Stomach (tissue), 8 donors: ENCODE measurements at regions not wholly inside any gene's neighbourhood (a gene's known extent, or its start where the extent isn't known, plus 50 kb on each side); places are given as distances from the start of the nearest gene placed in this dataset.

Experiments used
- DNase-seq, 2 donors: peaks; one replicate each; pipeline versions ENCODE4 v3.0.0 to v3.0.0-alpha.2; 2013 to 2019
- H3K27ac ChIP-seq, 5 donors: fragments of 200-600 bp in 4 of 5; sonication (generic) in 4 of 5; one replicate each; pipeline ENCODE4 v1.5.1; 2013 to 2019; ENCODE audit warnings: mild to moderate bottlenecking in 1 of 5, moderate library complexity in 1 of 5
- H3K27me3 ChIP-seq, 3 donors: fragments of 200-600 bp; sonication (generic); one replicate each; pipeline ENCODE4 v1.5.1; 2017 to 2019; ENCODE audit warnings: mixed run types in 1 of 3
- H3K36me3 ChIP-seq, 4 donors: fragments of 200-600 bp; sonication (generic); 1 replicate in 3 of 4; 2 replicates in 1 of 4; pipeline ENCODE4 v1.5.1; 2016 to 2019
- H3K4me1 ChIP-seq, 4 donors: fragments of 200-600 bp; sonication (generic); one replicate each; pipeline ENCODE4 v1.5.1; 2016 to 2019
- H3K4me3 ChIP-seq, 4 donors: fragments of 200-600 bp; sonication (generic) in 3 of 4; one replicate each; pipeline ENCODE4 v1.5.1; 2016 to 2019; ENCODE audit warnings: mild to moderate bottlenecking in 1 of 4
- H3K9me3 ChIP-seq, 4 donors: fragments of 200-600 bp; sonication (generic); one replicate each; pipeline ENCODE4 v1.5.1; 2016 to 2019
- EP300 ChIP-seq: sonication (generic); formaldehyde crosslinking; IDR thresholded peaks from one replicate; pipeline ENCODE4 v1.6.1; 2017; ENCODE audit warnings: antibody characterized with exemption
- POLR2A ChIP-seq, 4 donors: fragments of 450-650 bp; IDR thresholded peaks; one replicate each; pipeline ENCODE4 v1.6.1; 2016; ENCODE audit warnings: antibody characterized with exemption in 4 of 4, control low read depth in 2 of 4, mild to moderate bottlenecking in 1 of 4, moderate library complexity in 1 of 4
- POLR2AphosphoS5 ChIP-seq, 3 donors: sonication (generic); formaldehyde crosslinking; IDR thresholded peaks; one replicate each; pipeline ENCODE4 v1.6.1; 2016; ENCODE audit warnings: antibody characterized with exemption in 3 of 3
- WGBS, 5 donors: extraction: QIAGEN DNeasy Blood & Tissue Kit in 3 of 5; methylation state at CpG; one replicate each; pipeline versions ENCODE4 v1.1.5 to v1.1.7; 2013 to 2018; 5-methylcytosine and 5-hydroxymethylcytosine counted together
- intact Hi-C: fragments of 100-400 bp; cut with DNase I; formaldehyde crosslinking; loops from one replicate; pipeline ENCODE4 v1.15.1; 2023; ENCODE audit warnings: low total_unique reads
- TF ChIP-seq, protein P1 (sequence below), 7 experiments: fragments of 450-650 bp in 4 of 7; fragments of 200-600 bp in 3 of 7; sonication (generic) in 3 of 7; IDR thresholded peaks; one replicate each; pipeline ENCODE4 v1.5.1; 2016 to 2019; ENCODE audit warnings: antibody characterized with exemption in 7 of 7, control low read depth in 2 of 7, mild to moderate bottlenecking in 1 of 7
- donor health status: healthy with polysubstance abuse.
- donor health status: Bipolar disorder and iron deficiency.
- donor health status: healthy.

DNA sequence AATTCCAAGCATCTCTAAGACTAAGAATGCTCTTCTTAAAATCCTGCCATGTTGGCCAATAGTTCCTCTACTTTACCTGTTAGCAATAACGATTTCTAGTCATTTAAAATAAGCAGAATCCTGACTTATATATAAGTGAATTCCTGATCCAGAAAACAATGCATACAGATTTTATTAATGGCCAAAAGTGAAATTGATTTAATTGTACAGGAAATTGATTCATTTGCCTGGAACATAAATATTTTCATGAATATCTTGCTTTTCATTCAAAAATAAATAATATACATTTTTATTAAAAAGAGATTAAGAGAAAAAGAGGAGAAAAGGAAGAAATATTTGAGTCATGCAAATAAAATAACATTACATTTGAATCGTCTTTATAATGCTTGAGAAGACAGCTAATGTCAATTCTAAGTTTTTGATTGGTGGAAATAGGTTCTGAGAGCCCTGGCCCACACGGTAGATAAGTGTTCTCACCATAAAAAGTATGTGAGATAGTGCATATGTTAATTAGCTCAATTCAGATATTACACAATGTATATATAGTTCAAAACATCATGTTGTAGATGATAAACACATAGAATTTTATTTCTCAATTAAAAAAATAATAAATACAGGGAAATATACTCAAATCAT lies 323.2 kb upstream of the MIR17HG start:
- H3K4me3 ChIP-seq, result no peak overlapping the region
- H3K27ac ChIP-seq, result no peak overlapping the region
- H3K27me3 ChIP-seq, result no peaks in the 10 kb centered on the region
- no peak for DNase-seq
- no peaks in the 10 kb centered on the region for H3K36me3 ChIP-seq
- 77 to 85% (median 79%) methylated on average over 3 of the region's 3 CpGs for WGBS, 5 donors
- TF ChIP-seq EP300 (no peak), POLR2AphosphoS5 (IDR thresholded peaks at IDR 0.05) (no peak), POLR2A (IDR thresholded peaks at IDR 0.05) (no peak)
- TF ChIP-seq, protein P1, sequence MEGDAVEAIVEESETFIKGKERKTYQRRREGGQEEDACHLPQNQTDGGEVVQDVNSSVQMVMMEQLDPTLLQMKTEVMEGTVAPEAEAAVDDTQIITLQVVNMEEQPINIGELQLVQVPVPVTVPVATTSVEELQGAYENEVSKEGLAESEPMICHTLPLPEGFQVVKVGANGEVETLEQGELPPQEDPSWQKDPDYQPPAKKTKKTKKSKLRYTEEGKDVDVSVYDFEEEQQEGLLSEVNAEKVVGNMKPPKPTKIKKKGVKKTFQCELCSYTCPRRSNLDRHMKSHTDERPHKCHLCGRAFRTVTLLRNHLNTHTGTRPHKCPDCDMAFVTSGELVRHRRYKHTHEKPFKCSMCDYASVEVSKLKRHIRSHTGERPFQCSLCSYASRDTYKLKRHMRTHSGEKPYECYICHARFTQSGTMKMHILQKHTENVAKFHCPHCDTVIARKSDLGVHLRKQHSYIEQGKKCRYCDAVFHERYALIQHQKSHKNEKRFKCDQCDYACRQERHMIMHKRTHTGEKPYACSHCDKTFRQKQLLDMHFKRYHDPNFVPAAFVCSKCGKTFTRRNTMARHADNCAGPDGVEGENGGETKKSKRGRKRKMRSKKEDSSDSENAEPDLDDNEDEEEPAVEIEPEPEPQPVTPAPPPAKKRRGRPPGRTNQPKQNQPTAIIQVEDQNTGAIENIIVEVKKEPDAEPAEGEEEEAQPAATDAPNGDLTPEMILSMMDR (IDR thresholded peaks at IDR 0.05), result no peak
- no peaks in the 10 kb centered on the region for H3K9me3 ChIP-seq
- intact Hi-C loops, result no loop called here
- H3K4me1 ChIP-seq, result peaks cover 0 to 7% (median 0%) of the 10 kb centered on the region in 4 donors

DNA sequence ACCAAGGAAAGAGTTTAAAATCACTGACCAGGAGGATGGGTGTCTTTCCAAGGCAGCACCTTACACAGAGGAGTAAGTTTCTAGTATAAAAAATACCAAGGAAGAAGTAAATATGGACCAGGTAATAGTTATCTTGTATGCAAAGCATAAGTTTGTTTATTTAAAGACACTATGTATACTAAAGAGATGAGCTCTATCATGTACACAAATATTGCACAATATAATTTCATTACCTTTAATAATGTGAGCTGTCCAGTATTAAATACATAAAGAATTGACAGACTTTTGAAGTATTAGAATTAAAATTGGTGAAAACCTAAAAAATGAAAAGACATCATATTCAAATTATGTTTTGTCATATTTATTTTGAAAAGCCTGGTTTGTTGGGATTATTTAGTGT lies 322.0 kb upstream of the MIR17HG start:
- intact Hi-C loops, result no loop called here
- TF ChIP-seq EP300 (no peak), POLR2A (IDR thresholded peaks at IDR 0.05) (no peak), POLR2AphosphoS5 (IDR thresholded peaks at IDR 0.05) (no peak)
- TF ChIP-seq, protein P1 (IDR thresholded peaks at IDR 0.05), result no peak

DNA sequence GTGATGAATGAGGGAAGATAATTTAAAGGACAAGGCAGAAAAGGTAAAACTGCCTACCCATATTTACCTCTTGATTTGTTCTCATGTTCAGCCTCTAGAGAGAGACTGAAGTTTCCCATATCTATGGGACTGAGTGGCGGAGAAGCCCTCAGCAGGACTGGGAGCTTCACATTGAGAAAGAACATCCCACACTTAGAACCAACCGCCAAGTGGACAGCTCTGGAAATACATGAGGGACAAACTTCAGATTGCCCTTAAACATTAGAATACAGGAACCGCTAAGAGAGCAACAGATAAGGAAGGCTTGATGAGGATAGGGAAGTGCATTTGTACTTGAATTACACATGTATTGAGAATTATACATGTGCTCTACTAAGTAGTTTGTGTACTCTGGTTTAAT lies 316.0 kb upstream of the MIR17HG start:
- H3K4me3 ChIP-seq, result no peak overlapping the region
- no peaks in the 10 kb centered on the region for H3K27me3 ChIP-seq
- no peaks in the 10 kb centered on the region for H3K36me3 ChIP-seq
- WGBS, 5 donors, result 84 to 93% (median 90%) methylated on average over 3 of the region's 3 CpGs
- intact Hi-C loops, result no loop called here
- no peak overlapping the region for H3K27ac ChIP-seq
- no peaks in the 10 kb centered on the region for H3K9me3 ChIP-seq
- no peaks in the 10 kb centered on the region for H3K4me1 ChIP-seq
- DNase-seq, result no peak
- TF ChIP-seq POLR2AphosphoS5 (IDR thresholded peaks at IDR 0.05), result no peak
- TF ChIP-seq, protein P1 (IDR thresholded peaks at IDR 0.05), result no peak
- TF ChIP-seq POLR2A (IDR thresholded peaks at IDR 0.05), result no peak
- TF ChIP-seq EP300, result no peak

More for the DNA sequence above, 322.0 kb upstream of the MIR17HG start:
- no peaks in the 10 kb centered on the region for H3K4me1 ChIP-seq
- DNase-seq, result no peak
- H3K4me3 ChIP-seq, result no peak overlapping the region
- no peak overlapping the region for H3K27ac ChIP-seq
- H3K27me3 ChIP-seq, result no peaks in the 10 kb centered on the region
- no peaks in the 10 kb centered on the region for H3K9me3 ChIP-seq
- no peaks in the 10 kb centered on the region for H3K36me3 ChIP-seq

DNA sequence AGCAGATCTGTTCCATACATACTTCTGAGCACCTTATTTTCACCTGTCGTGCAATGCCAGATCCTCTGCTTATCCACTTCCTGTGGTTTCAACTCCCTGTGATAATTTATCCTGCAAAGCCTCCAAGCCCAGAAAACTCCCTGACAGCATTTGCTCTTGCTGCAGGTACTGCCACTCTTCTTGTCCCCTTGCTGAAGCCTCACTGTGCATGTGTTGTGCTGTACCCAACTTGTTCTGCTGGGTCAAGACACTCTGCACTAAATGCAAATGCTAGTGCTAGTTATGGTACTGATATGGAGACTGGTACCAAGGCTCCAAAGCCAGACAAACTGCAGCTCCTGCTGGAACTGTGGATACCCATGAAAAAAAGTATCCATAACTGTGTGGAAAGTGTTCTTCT lies 315.4 kb upstream of the MIR17HG start:
- no peak for DNase-seq
- 0 to 69% (median 17%) methylated on average over 1 of the region's 1 CpG for WGBS, 5 donors
- Histone ChIP-seq H3K27ac (no peak overlapping the region), H3K27me3 (no peaks in the 10 kb centered on the region), H3K4me3 (no peak overlapping the region), H3K9me3 (no peaks in the 10 kb centered on the region), H3K4me1 (no peaks in the 10 kb centered on the region), H3K36me3 (no peaks in the 10 kb centered on the region)
- no peak for TF ChIP-seq POLR2AphosphoS5 (IDR thresholded peaks at IDR 0.05)
- TF ChIP-seq, protein P1 (IDR thresholded peaks at IDR 0.05), result no peak
- intact Hi-C loops, result no loop called here
